Endodermal cell (in vitro differentiated cells): ENCODE measurements at regions not wholly inside any gene's neighbourhood (a gene's known extent, or its start where the extent isn't known, plus 50 kb on each side); places are given as distances from the start of the nearest gene placed in this dataset.

ENCODE experiments used
- DNase-seq: peaks from one replicate; pipeline ENCODE4 v3.0.0-alpha.2; 2017
- H3K27ac ChIP-seq: 2 replicates; pipeline ENCODE4 v1.5.1; 2013; ENCODE audit warnings: mild to moderate bottlenecking, low read depth, low read length, moderate library complexity
- H3K27me3 ChIP-seq: 2 replicates; pipeline ENCODE4 v1.6.1; 2013; ENCODE audit warnings: mild to moderate bottlenecking, low read length, moderate library complexity; ENCODE audit not compliant: insufficient read depth, control insufficient read depth, poor library complexity, severe bottlenecking
- H3K36me3 ChIP-seq: 2 replicates; pipeline ENCODE4 v1.7.0; 2013; ENCODE audit warnings: mild to moderate bottlenecking, low read length, moderate library complexity; ENCODE audit not compliant: control insufficient read depth, insufficient read depth
- H3K4me1 ChIP-seq: one replicate; pipeline ENCODE4 v1.7.0; 2013; ENCODE audit warnings: low read length; ENCODE audit not compliant: control insufficient read depth, insufficient read depth
- H3K4me3 ChIP-seq: 2 replicates; pipeline ENCODE4 v1.5.1; 2013; ENCODE audit warnings: mild to moderate bottlenecking, low read length, moderate library complexity
- H3K9ac ChIP-seq: 2 replicates; pipeline ENCODE4 v1.6.1; 2013; ENCODE audit warnings: mild to moderate bottlenecking, low read length, moderate library complexity; ENCODE audit not compliant: poor library complexity, severe bottlenecking; ENCODE audit errors: extremely low read depth
- H3K9me3 ChIP-seq: 2 replicates; pipeline ENCODE4 v1.6.1; 2013; ENCODE audit warnings: mild to moderate bottlenecking, low read length, moderate library complexity; ENCODE audit not compliant: control insufficient read depth
- H3K27ac Mint-ChIP-seq: 2 replicates; pipeline ENCODE4 v1.8.0; 2020; ENCODE audit warnings: mixed read lengths
- H3K27me3 Mint-ChIP-seq: 2 replicates; pipeline ENCODE4 v1.8.0; 2021; ENCODE audit warnings: mild to moderate bottlenecking, mixed read lengths; ENCODE audit not compliant: insufficient read depth
- H3K36me3 Mint-ChIP-seq: 2 replicates; pipeline ENCODE4 v1.8.0; 2020; ENCODE audit warnings: low read depth, mixed read lengths
- H3K4me1 Mint-ChIP-seq: 2 replicates; pipeline ENCODE4 v1.8.0; 2020; ENCODE audit warnings: mixed read lengths
- H3K4me3 Mint-ChIP-seq: 2 replicates; pipeline ENCODE4 v1.8.0; 2020; ENCODE audit warnings: mild to moderate bottlenecking, moderate library complexity, mixed read lengths
- H3K9me3 Mint-ChIP-seq: 2 replicates; pipeline ENCODE4 v1.8.0; 2020; ENCODE audit warnings: mild to moderate bottlenecking, mixed read lengths
- CTCF ChIP-seq: fragments of 200-600 bp; sonication (generic); conservative IDR thresholded peaks from 2 replicates; pipeline ENCODE4 v1.5.0; 2021; ENCODE audit warnings: antibody characterized with exemption, mild to moderate bottlenecking
- WGBS, 2 experiments: methylation state at CpG; one replicate each; pipeline versions ENCODE4 v1.1.5 to v1.1.7; 2013; ENCODE audit warnings: missing lambda C conversion rate in 2 of 2, mixed read lengths in 1 of 2; ENCODE audit not compliant: insufficient coverage in 1 of 2, insufficient read length in 1 of 2; 5-methylcytosine and 5-hydroxymethylcytosine counted together

GRCh38 chrX:129115935-129116334 lies 407.4 kb downstream of the SMARCA1 start:
- Mint-ChIP-seq H3K27ac (no peak overlapping the region), H3K36me3 (no peaks in the 10 kb centered on the region), H3K27me3 (no peaks in the 10 kb centered on the region), H3K9me3 (no peaks in the 10 kb centered on the region), H3K4me3 (no peak overlapping the region), H3K4me1 (peaks cover 37% of the 10 kb centered on the region)
- DNase-seq = no peak
- Histone ChIP-seq H3K27ac (no peak overlapping the region), H3K27me3 (no peaks in the 10 kb centered on the region), H3K9me3 (no peaks in the 10 kb centered on the region), H3K4me1 (no peaks in the 10 kb centered on the region), H3K36me3 (no peaks in the 10 kb centered on the region), H3K9ac (no peak overlapping the region), H3K4me3 (no peak overlapping the region)
- no peak for TF ChIP-seq CTCF
- 88% methylated on average over 1 of the region's 1 CpG; no CpG with 5 or more reads in 1 of the 2 experiments for WGBS, 2 experiments

DNA sequence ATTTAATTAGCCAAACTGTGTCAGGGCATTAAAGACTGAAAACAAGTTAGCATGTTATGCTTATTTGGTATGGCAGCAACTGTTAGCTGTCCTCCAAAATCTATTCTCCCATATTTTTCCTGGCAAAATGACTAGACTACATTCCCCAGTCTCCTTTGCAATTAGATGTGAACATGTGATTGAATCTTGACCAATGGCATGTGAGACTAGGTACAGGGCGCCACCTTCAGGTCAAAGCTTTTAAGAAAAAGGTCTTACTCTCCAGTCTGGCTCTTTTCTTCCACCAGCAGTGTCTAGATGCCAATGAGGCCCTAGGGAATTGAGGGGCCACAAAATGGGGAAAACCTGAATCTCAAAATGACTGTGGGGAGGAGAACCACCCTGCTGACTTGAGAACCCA lies 408.2 kb downstream of the SMARCA1 start:
- no peak overlapping the region for H3K27ac Mint-ChIP-seq
- Histone ChIP-seq H3K36me3 (no peaks in the 10 kb centered on the region), H3K4me1 (no peaks in the 10 kb centered on the region), H3K27ac (no peak overlapping the region), H3K27me3 (no peaks in the 10 kb centered on the region), H3K9ac (no peak overlapping the region), H3K9me3 (no peaks in the 10 kb centered on the region), H3K4me3 (no peak overlapping the region)
- no peaks in the 10 kb centered on the region for H3K27me3 Mint-ChIP-seq
- TF ChIP-seq CTCF = peak; percentile 88
- H3K4me1 Mint-ChIP-seq = peaks cover 45% of the 10 kb centered on the region
- no peaks in the 10 kb centered on the region for H3K36me3 Mint-ChIP-seq
- H3K4me3 Mint-ChIP-seq = no peak overlapping the region
- H3K9me3 Mint-ChIP-seq = no peaks in the 10 kb centered on the region
- peak; percentile 88 for DNase-seq
- 0% methylated on average over 1 of the region's 1 CpG; no CpG with 5 or more reads in 1 of the 2 experiments for WGBS, 2 experiments

GRCh38 chrX:129111081-129111798 lies 412.1 kb downstream of the SMARCA1 start:
- no peak overlapping the region for H3K27ac Mint-ChIP-seq
- no peak overlapping the region for H3K4me3 Mint-ChIP-seq
- peaks cover 5% of the 10 kb centered on the region for H3K4me1 ChIP-seq
- peaks cover 61% of the 10 kb centered on the region for H3K4me1 Mint-ChIP-seq
- H3K36me3 Mint-ChIP-seq = no peaks in the 10 kb centered on the region
- H3K27me3 ChIP-seq = no peaks in the 10 kb centered on the region
- H3K27me3 Mint-ChIP-seq = no peaks in the 10 kb centered on the region
- H3K9me3 Mint-ChIP-seq = no peaks in the 10 kb centered on the region
- whole genome bisulfite sequencing, 2 experiments = 88 to 95% methylated on average over 3 to 15 of the region's 15 CpGs
- H3K27ac ChIP-seq = peak overlapping the region; percentile 75
- no peaks in the 10 kb centered on the region for H3K36me3 ChIP-seq
- no peak for TF ChIP-seq CTCF
- H3K4me3 ChIP-seq = no peak overlapping the region
- no peak overlapping the region for H3K9ac ChIP-seq
- no peak for DNase-seq
- H3K9me3 ChIP-seq = no peaks in the 10 kb centered on the region
